A204.1 (cell line): ENCODE measurements at regions not wholly inside any gene's neighbourhood (a gene's known extent, or its start where the extent isn't known, plus 50 kb on each side); places are given as distances from the start of the nearest gene placed in this dataset.
"Not testable (repeated sequence)": the region's sequence is repeated elsewhere in the genome, so short reads cannot be mapped to it uniquely, and the experiment has no call there.

Experiments
- FAIRE-seq: peaks from 2 replicates; lab custom pipeline; 2012; peaks lifted over from hg19 to GRCh38; lab: Jason Lieb, UNC

- no peak for FAIRE-seq
These were observed 1125.7 kb downstream of the HACE1 start for GRCh38 chr6:103734016-103734415.

- no peak for FAIRE-seq
These were observed 1130.1 kb downstream of the HACE1 start for GRCh38 chr6:103729658-103730057.

GRCh38 chr6:103723438-103724322, 1136.0 kb downstream of the HACE1 start:
- no peak for FAIRE-seq

GRCh38 chr6:103722683-103723082, 1137.0 kb downstream of the HACE1 start:
- FAIRE-seq = no peak

GRCh38 chr6:103721923-103722322, 1137.8 kb downstream of the HACE1 start:
- peak; percentile 100 for FAIRE-seq

- no peak for FAIRE-seq
These were observed 1139.3 kb downstream of the HACE1 start for GRCh38 chr6:103720393-103720792.

GRCh38 chr6:103719545-103719944, 1140.2 kb downstream of the HACE1 start:
- FAIRE-seq = no peak

- no peak for FAIRE-seq
These were observed 1144.5 kb downstream of the HACE1 start for GRCh38 chr6:103715269-103715668.

GRCh38 chr6:103709236-103709635, 1150.5 kb downstream of the HACE1 start:
- FAIRE-seq = not testable (repeated sequence)

GRCh38 chr6:103707596-103708325, 1152.0 kb downstream of the HACE1 start:
- FAIRE-seq = no peak

- peak; percentile 9 for FAIRE-seq
These were observed 1160.0 kb downstream of the HACE1 start for GRCh38 chr6:103699769-103700168.

- FAIRE-seq = no peak
These were observed 1172.3 kb downstream of the HACE1 start for GRCh38 chr6:103687430-103687829.

- FAIRE-seq = no peak
These were observed 1179.6 kb downstream of the HACE1 start for GRCh38 chr6:103680116-103680515.

- FAIRE-seq = no peak
These were observed 1182.4 kb downstream of the HACE1 start for GRCh38 chr6:103677290-103677689.

- no peak for FAIRE-seq
These were observed 1183.8 kb downstream of the HACE1 start for GRCh38 chr6:103675807-103676406.

GRCh38 chr6:103674790-103675189, 1184.9 kb downstream of the HACE1 start:
- FAIRE-seq = no peak

- FAIRE-seq = peak; percentile 92
These were observed 1187.5 kb downstream of the HACE1 start for GRCh38 chr6:103672169-103672568.

GRCh38 chr6:103629613-103630012, 1230.1 kb downstream of the HACE1 start:
- no peak for FAIRE-seq

- no peak for FAIRE-seq
These were observed 1242.1 kb downstream of the HACE1 start for GRCh38 chr6:103617642-103618041.

GRCh38 chr6:103587722-103588121, 1272.0 kb downstream of the HACE1 start:
- no peak for FAIRE-seq

- no peak for FAIRE-seq
These were observed 1281.6 kb downstream of the HACE1 start for GRCh38 chr6:103578115-103578514.

- FAIRE-seq = no peak
These were observed 1289.3 kb downstream of the HACE1 start for GRCh38 chr6:103570431-103570830.

- no peak for FAIRE-seq
These were observed 1304.8 kb downstream of the HACE1 start for GRCh38 chr6:103554911-103555310.
